ENCODE measurements at regions not wholly inside any gene's neighbourhood (a gene's known extent, or its start where the extent isn't known, plus 50 kb on each side); places are given as distances from the start of the nearest gene placed in this dataset.
"Not testable (repeated sequence)": the region's sequence is repeated elsewhere in the genome, so short reads cannot be mapped to it uniquely, and the experiment has no call there.

- no peak for ATAC-seq
- H3K27me3 Mint-ChIP-seq = no peaks in the 10 kb centered on the region
- no peaks in the 10 kb centered on the region for H3K4me1 Mint-ChIP-seq
- no peaks in the 10 kb centered on the region for H3K36me3 Mint-ChIP-seq
- no peak overlapping the region for H3K27ac Mint-ChIP-seq
- no peak overlapping the region for H3K4me3 Mint-ChIP-seq
- peaks cover 5% of the 10 kb centered on the region for H3K9me3 Mint-ChIP-seq
These were observed 248.2 kb upstream of the GPR149 start for GRCh38 chr3:154678041-154678654.

GRCh38 chr3:154668835-154669234 lies 238.8 kb upstream of the GPR149 start:
- Mint-ChIP-seq H3K27me3 (no peaks in the 10 kb centered on the region), H3K4me3 (no peak overlapping the region), H3K36me3 (no peaks in the 10 kb centered on the region), H3K4me1 (no peaks in the 10 kb centered on the region), H3K27ac (no peak overlapping the region), H3K9me3 (no peaks in the 10 kb centered on the region)
- ATAC-seq = no peak

GRCh38 chr3:154668187-154668586 lies 238.2 kb upstream of the GPR149 start:
- Mint-ChIP-seq H3K27me3 (no peaks in the 10 kb centered on the region), H3K4me1 (no peaks in the 10 kb centered on the region), H3K9me3 (no peaks in the 10 kb centered on the region), H3K27ac (no peak overlapping the region), H3K36me3 (no peaks in the 10 kb centered on the region), H3K4me3 (no peak overlapping the region)
- ATAC-seq = no peak

GRCh38 chr3:154666542-154666941 lies 236.6 kb upstream of the GPR149 start:
- no peaks in the 10 kb centered on the region for H3K36me3 Mint-ChIP-seq
- H3K4me3 Mint-ChIP-seq = no peak overlapping the region
- no peak overlapping the region for H3K27ac Mint-ChIP-seq
- no peaks in the 10 kb centered on the region for H3K27me3 Mint-ChIP-seq
- peaks cover 2% of the 10 kb centered on the region for H3K9me3 Mint-ChIP-seq
- H3K4me1 Mint-ChIP-seq = no peaks in the 10 kb centered on the region
- peak; percentile 31 for ATAC-seq

GRCh38 chr3:154664714-154665113 lies 234.7 kb upstream of the GPR149 start:
- H3K4me1 Mint-ChIP-seq = no peaks in the 10 kb centered on the region
- H3K9me3 Mint-ChIP-seq = peaks cover 2% of the 10 kb centered on the region
- H3K36me3 Mint-ChIP-seq = no peaks in the 10 kb centered on the region
- no peaks in the 10 kb centered on the region for H3K27me3 Mint-ChIP-seq
- ATAC-seq = no peak
- no peak overlapping the region for H3K4me3 Mint-ChIP-seq
- H3K27ac Mint-ChIP-seq = no peak overlapping the region

GRCh38 chr3:154662851-154663250 lies 232.9 kb upstream of the GPR149 start:
- H3K27ac Mint-ChIP-seq = no peak overlapping the region
- H3K27me3 Mint-ChIP-seq = no peaks in the 10 kb centered on the region
- peaks cover 2% of the 10 kb centered on the region for H3K9me3 Mint-ChIP-seq
- H3K36me3 Mint-ChIP-seq = no peaks in the 10 kb centered on the region
- H3K4me1 Mint-ChIP-seq = no peaks in the 10 kb centered on the region
- ATAC-seq = no peak
- H3K4me3 Mint-ChIP-seq = no peak overlapping the region

GRCh38 chr3:154660811-154661210 lies 230.8 kb upstream of the GPR149 start:
- ATAC-seq = no peak
- no peak overlapping the region for H3K27ac Mint-ChIP-seq
- H3K4me3 Mint-ChIP-seq = no peak overlapping the region
- H3K9me3 Mint-ChIP-seq = peaks cover 2% of the 10 kb centered on the region
- H3K36me3 Mint-ChIP-seq = no peaks in the 10 kb centered on the region
- H3K4me1 Mint-ChIP-seq = no peaks in the 10 kb centered on the region
- no peaks in the 10 kb centered on the region for H3K27me3 Mint-ChIP-seq

- Mint-ChIP-seq H3K27ac (no peak overlapping the region), H3K9me3 (peaks cover 7% of the 10 kb centered on the region), H3K27me3 (no peaks in the 10 kb centered on the region), H3K4me3 (no peak overlapping the region), H3K36me3 (no peaks in the 10 kb centered on the region), H3K4me1 (no peaks in the 10 kb centered on the region)
- ATAC-seq = no peak
These were observed 228.0 kb upstream of the GPR149 start for GRCh38 chr3:154658000-154658399.

- peaks cover 4% of the 10 kb centered on the region for H3K9me3 Mint-ChIP-seq
- no peak overlapping the region for H3K27ac Mint-ChIP-seq
- ATAC-seq = no peak
- no peaks in the 10 kb centered on the region for H3K4me1 Mint-ChIP-seq
- no peaks in the 10 kb centered on the region for H3K36me3 Mint-ChIP-seq
- no peak overlapping the region for H3K4me3 Mint-ChIP-seq
- H3K27me3 Mint-ChIP-seq = no peaks in the 10 kb centered on the region
These were observed 227.2 kb upstream of the GPR149 start for GRCh38 chr3:154657218-154657617.

- ATAC-seq = no peak
- Mint-ChIP-seq H3K36me3 (no peaks in the 10 kb centered on the region), H3K4me3 (no peak overlapping the region), H3K27me3 (no peaks in the 10 kb centered on the region), H3K27ac (no peak overlapping the region), H3K9me3 (peaks cover 4% of the 10 kb centered on the region), H3K4me1 (no peaks in the 10 kb centered on the region)
These were observed 226.5 kb upstream of the GPR149 start for GRCh38 chr3:154656486-154656885.

- no peaks in the 10 kb centered on the region for H3K36me3 Mint-ChIP-seq
- no peaks in the 10 kb centered on the region for H3K27me3 Mint-ChIP-seq
- ATAC-seq = no peak
- no peak overlapping the region for H3K4me3 Mint-ChIP-seq
- peaks cover 6% of the 10 kb centered on the region for H3K9me3 Mint-ChIP-seq
- H3K4me1 Mint-ChIP-seq = no peaks in the 10 kb centered on the region
- H3K27ac Mint-ChIP-seq = no peak overlapping the region
These were observed 212.2 kb upstream of the GPR149 start for GRCh38 chr3:154642145-154642544.

GRCh38 chr3:154625756-154626155 lies 195.8 kb upstream of the GPR149 start:
- Mint-ChIP-seq H3K36me3 (no peaks in the 10 kb centered on the region), H3K27me3 (no peaks in the 10 kb centered on the region), H3K4me3 (no peak overlapping the region), H3K4me1 (no peaks in the 10 kb centered on the region), H3K27ac (no peak overlapping the region), H3K9me3 (peaks cover 24% of the 10 kb centered on the region)
- ATAC-seq = no peak

GRCh38 chr3:154619621-154620020 lies 189.6 kb upstream of the GPR149 start:
- not testable (repeated sequence) for H3K27me3 Mint-ChIP-seq, H3K27ac Mint-ChIP-seq, H3K36me3 Mint-ChIP-seq, ATAC-seq, H3K4me1 Mint-ChIP-seq, H3K4me3 Mint-ChIP-seq
- peaks cover 18% of the 10 kb centered on the region for H3K9me3 Mint-ChIP-seq

GRCh38 chr3:154616298-154616697 lies 186.3 kb upstream of the GPR149 start:
- Mint-ChIP-seq H3K36me3 (no peaks in the 10 kb centered on the region), H3K4me1 (no peaks in the 10 kb centered on the region), H3K27ac (no peak overlapping the region), H3K4me3 (no peak overlapping the region), H3K27me3 (no peaks in the 10 kb centered on the region), H3K9me3 (peaks cover 15% of the 10 kb centered on the region)
- no peak for ATAC-seq

- no peak overlapping the region for H3K4me3 Mint-ChIP-seq
- no peaks in the 10 kb centered on the region for H3K27me3 Mint-ChIP-seq
- H3K36me3 Mint-ChIP-seq = no peaks in the 10 kb centered on the region
- H3K4me1 Mint-ChIP-seq = no peaks in the 10 kb centered on the region
- H3K27ac Mint-ChIP-seq = no peak overlapping the region
- no peak for ATAC-seq
- peaks cover 12% of the 10 kb centered on the region for H3K9me3 Mint-ChIP-seq
These were observed 185.5 kb upstream of the GPR149 start for GRCh38 chr3:154615471-154615870.

- H3K4me3 Mint-ChIP-seq = no peak overlapping the region
- no peaks in the 10 kb centered on the region for H3K4me1 Mint-ChIP-seq
- no peak overlapping the region for H3K27ac Mint-ChIP-seq
- no peak for ATAC-seq
- H3K36me3 Mint-ChIP-seq = no peaks in the 10 kb centered on the region
- H3K27me3 Mint-ChIP-seq = no peaks in the 10 kb centered on the region
- H3K9me3 Mint-ChIP-seq = peaks cover 12% of the 10 kb centered on the region
These were observed 184.6 kb upstream of the GPR149 start for GRCh38 chr3:154614601-154615000.

GRCh38 chr3:154614078-154614477 lies 184.1 kb upstream of the GPR149 start:
- H3K9me3 Mint-ChIP-seq = peaks cover 12% of the 10 kb centered on the region
- H3K4me3 Mint-ChIP-seq = no peak overlapping the region
- H3K27me3 Mint-ChIP-seq = no peaks in the 10 kb centered on the region
- no peak overlapping the region for H3K27ac Mint-ChIP-seq
- no peak for ATAC-seq
- H3K36me3 Mint-ChIP-seq = no peaks in the 10 kb centered on the region
- H3K4me1 Mint-ChIP-seq = no peaks in the 10 kb centered on the region

Data from stimulated activated memory B cell treated with anti-CD40 and anti-IgM and Interleukin-4, amounts not matched to agents 10 μg/mL and 1 μg/mL and 100 μg/mL, for 72 hours (primary cell).